GM06990 (cell line): ENCODE measurements at regions not wholly inside any gene's neighbourhood (a gene's known extent, or its start where the extent isn't known, plus 50 kb on each side); places are given as distances from the start of the nearest gene placed in this dataset.
"Not testable (repeated sequence)": the region's sequence is repeated elsewhere in the genome, so short reads cannot be mapped to it uniquely, and the experiment has no call there.

Experiments used
- DNase-seq: peaks from one replicate; pipeline ENCODE4 v3.0.0-alpha.2; 2011; ENCODE audit not compliant: insufficient read length; ENCODE audit errors: extremely low read depth
- H3K27me3 ChIP-seq: replicated peaks from 2 replicates; pipeline ENCODE4 v1.6.0; 2011; ENCODE audit warnings: low read length; ENCODE audit not compliant: control insufficient read depth, insufficient read depth
- H3K36me3 ChIP-seq: 2 replicates; pipeline ENCODE4 v1.5.1; 2011; ENCODE audit warnings: low read length; ENCODE audit not compliant: control insufficient read depth, insufficient read depth
- H3K4me3 ChIP-seq: replicated peaks from 2 replicates; pipeline ENCODE4 v1.5.1; 2011; ENCODE audit warnings: low read depth, mild to moderate bottlenecking, control low read depth, low read length
- CTCF ChIP-seq: IDR thresholded peaks from 2 replicates; pipeline ENCODE4 v1.5.1; 2011; ENCODE audit warnings: low read length, control low read depth, mild to moderate bottlenecking, inconsistent platforms; ENCODE audit not compliant: insufficient read depth, poor library complexity, severe bottlenecking

DNA sequence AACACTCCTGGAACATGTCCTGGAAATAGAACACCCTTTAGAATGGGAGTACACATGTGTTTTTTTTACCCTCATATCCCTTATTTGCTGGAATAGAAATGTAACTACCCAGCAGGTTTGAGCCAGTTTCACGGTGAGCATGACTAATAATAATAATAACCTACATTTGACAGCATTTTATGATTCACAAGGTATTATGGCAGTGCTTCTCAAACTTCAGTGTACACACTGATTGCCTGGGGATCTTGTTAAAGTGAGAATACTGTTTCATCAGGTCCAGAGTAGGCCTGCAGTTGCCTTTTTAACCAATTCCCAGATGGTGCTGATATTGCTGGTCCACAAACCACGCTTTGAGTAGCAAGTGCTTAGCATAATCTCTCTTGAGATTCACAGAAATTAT lies 63.9 kb downstream of the NFKBIZ start:
- Histone ChIP-seq H3K27me3 (no peaks in the 10 kb centered on the region), H3K36me3 (no peaks in the 10 kb centered on the region), H3K4me3 (no peak overlapping the region)
- TF ChIP-seq CTCF, result no peak
- no peak for DNase-seq

DNA sequence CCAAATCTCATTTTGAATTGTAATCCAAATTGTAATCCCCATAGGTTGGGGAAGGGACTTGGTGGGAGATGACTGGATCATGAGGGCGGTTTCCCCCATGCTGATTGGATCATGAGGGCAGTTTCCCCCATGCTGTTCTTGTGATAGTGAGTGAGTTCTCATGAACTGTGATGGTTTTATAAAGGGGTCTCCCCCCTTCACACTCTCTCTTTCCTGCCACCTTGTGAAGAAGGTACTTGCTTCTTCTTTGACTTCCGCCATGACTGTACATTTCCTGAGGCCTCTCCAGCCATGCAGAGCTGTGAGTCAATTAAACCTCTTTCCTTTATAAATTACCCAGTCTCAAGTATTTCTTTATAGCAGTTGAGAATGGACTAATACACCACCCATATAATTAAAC lies 68.4 kb downstream of the NFKBIZ start:
- H3K4me3 ChIP-seq, H3K36me3 ChIP-seq, DNase-seq, H3K27me3 ChIP-seq: not testable (repeated sequence)

DNA sequence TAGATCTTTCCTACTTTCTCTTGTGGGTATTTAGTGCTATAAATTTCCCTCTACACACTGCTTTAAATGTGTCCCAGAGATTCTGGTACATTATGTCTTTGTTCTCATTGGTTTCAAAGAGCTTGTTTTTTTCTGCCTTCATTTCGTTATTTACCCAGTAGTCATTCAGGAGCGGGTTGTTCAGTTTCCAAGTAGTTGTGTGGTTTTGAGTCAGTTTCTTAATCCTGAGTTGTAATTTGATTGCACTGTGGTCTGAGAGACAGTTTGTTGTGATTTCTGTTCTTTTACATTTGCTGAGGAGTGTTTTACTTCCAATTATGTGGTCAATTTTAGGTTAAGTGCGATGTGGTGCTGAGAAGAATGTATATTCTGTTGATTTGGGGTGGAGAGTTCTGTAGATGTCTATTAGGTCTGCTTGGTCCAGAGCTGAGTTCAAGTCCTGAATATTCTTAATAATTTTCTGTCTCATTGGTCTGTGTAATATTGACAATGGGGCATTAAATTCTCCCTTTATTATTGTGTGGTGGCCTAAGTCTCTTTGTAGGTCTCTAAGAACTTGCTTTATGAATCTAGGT lies 72.9 kb downstream of the NFKBIZ start:
- H3K4me3 ChIP-seq, H3K27me3 ChIP-seq, DNase-seq, H3K36me3 ChIP-seq: not testable (repeated sequence)

DNA sequence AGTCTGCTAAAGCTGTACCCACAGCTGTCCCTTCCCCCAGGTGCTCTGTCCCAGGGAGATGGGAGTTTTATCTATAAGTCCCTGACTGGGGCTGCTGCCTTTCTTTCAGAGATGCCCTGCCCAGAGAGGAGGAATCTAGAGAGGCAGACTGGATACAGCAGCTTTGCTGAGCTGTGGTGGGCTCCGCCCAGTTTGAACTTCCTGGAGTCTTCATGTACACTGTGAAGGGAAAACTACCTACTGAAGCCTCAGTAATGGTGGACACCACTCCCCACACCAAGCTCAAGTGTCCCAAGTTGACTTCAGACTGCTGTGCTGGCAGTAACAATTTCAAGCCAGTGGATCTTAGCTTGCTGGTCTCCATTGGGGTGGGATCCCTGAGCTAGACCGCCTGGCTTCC lies 75.3 kb downstream of the NFKBIZ start:
- not testable (repeated sequence) for H3K27me3 ChIP-seq, H3K36me3 ChIP-seq, DNase-seq, H3K4me3 ChIP-seq

DNA sequence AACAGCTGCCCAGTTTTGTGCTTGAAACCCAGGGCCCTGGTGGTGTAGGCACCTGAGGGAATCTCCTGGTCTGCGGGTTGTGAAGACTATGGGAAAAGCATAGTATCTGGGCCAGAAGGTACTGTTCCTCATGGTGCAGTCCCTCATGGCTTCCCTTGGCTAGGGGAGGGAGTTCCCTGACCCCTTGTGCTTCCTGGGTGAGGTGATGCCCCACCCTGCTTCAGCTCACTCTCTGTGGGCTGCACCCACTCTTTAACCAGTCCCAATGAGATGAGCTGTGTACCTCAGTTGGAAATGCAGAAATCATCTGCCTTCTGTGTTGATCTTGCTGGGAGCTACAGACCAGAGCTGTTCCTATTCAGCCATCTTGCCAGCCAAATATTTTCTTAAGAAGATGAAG lies 75.8 kb downstream of the NFKBIZ start:
- not testable (repeated sequence) for H3K36me3 ChIP-seq, H3K4me3 ChIP-seq, H3K27me3 ChIP-seq, DNase-seq

- no peak for DNase-seq
- no peak overlapping the region for H3K4me3 ChIP-seq
- no peaks in the 10 kb centered on the region for H3K36me3 ChIP-seq
- no peak for TF ChIP-seq CTCF
- H3K27me3 ChIP-seq, result no peaks in the 10 kb centered on the region
Observed at GRCh38 chr3:101925564-101925963, 76.2 kb downstream of the NFKBIZ start.

- no peaks in the 10 kb centered on the region for H3K36me3 ChIP-seq
- TF ChIP-seq CTCF, result no peak
- no peaks in the 10 kb centered on the region for H3K27me3 ChIP-seq
- H3K4me3 ChIP-seq, result no peak overlapping the region
- no peak for DNase-seq
Observed at GRCh38 chr3:101926594-101927105, 77.3 kb downstream of the NFKBIZ start.

- no peak for TF ChIP-seq CTCF
Observed at GRCh38 chr3:101928890-101929289, 79.6 kb downstream of the NFKBIZ start.

More at GRCh38 chr3:101928890-101929289, 79.6 kb downstream of the NFKBIZ start:
- no peak for DNase-seq
- no peaks in the 10 kb centered on the region for H3K36me3 ChIP-seq
- H3K27me3 ChIP-seq, result no peaks in the 10 kb centered on the region
- H3K4me3 ChIP-seq, result no peak overlapping the region
